GM21737 (cell line): ENCODE measurements at regions not wholly inside any gene's neighbourhood (a gene's known extent, or its start where the extent isn't known, plus 50 kb on each side); places are given as distances from the start of the nearest gene placed in this dataset.
"Not testable (repeated sequence)": the region's sequence is repeated elsewhere in the genome, so short reads cannot be mapped to it uniquely, and the experiment has no call there.

Experiments used
- ATAC-seq: cut with Tn5 transposase; IDR thresholded peaks from one replicate; pipeline ENCODE4 v1.9.1; 2021; ENCODE audit warnings: mild to moderate bottlenecking, moderate library complexity; ENCODE audit not compliant: unreplicated experiment

DNA sequence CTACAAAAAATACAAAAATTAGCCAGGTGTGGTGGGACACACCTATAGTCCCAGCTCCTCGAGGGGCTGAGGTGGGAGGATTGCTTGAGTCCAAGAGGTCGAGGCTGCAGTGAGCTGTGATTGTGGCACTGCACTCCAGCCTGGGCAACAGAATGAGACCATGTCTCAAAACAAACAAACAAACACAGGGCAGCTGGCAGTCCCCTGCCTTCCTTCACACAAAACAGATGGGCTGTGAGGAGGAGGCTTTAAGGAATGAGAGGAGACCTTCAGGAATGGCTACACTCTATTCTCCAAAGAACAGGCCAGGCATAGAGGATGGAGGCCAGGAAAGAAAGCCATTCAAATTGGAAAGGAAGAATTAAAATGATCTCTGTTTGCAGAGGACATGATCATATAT is 65.6 kb upstream of the MAML3 start:
- no peak for ATAC-seq

DNA sequence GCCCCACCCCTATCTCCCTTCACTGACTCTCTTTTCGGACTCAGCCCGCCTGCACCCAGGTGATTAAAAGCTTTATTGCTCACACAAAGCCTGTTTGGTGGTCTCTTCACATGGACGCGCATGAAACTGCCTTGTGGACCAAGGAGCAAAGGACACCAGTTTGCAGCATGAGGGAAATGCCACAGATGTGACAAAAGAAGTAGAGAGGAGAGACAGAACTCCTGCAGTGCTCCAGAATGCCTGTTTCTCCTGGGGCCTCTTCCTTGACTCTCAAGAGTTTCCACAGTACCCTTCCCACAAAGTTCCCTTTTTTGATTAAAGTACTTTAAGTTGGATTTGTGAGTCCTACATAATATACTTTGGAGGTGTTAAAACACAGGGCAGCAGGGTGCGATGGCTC is 65.1 kb upstream of the MAML3 start:
- not testable (repeated sequence) for ATAC-seq

DNA sequence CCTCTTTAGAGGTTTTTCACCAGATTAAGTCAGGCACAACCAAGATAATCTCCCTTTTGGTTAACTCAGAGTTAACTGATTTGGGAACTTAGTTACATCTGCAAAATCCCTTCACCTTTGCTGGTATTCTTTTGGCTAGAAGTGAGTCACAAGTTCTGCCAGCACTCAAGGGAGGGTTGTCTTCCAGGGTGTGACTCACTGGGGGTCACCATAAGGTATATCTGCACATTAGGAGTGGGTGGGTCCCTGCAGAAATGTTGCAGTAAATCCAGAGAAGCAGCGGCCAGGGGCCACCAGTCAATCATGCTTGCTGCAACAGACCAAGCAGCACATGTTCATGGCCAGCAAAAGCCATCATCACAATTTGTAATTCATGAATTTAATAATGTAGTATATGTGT is 59.8 kb upstream of the MAML3 start:
- no peak for ATAC-seq

DNA sequence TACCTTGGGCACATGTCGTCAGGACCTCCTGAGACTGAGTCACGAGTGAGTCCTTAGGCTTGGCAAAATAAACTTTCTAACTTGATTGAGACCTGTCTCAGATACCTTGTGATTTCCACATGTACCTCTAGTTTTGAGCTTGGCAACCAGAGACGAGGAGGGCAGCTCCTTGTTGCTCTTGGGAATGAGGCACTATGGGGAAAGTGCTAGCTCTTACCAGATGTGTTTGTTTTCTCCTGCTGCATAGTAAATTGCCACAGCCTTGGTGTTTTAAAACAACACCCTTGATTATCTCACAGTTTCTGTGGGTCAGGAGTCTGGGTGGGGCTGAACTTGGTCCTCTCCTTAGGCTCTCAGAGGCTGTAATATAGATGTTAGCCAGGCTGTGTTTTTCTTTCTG is 59.1 kb upstream of the MAML3 start:
- no peak for ATAC-seq

DNA sequence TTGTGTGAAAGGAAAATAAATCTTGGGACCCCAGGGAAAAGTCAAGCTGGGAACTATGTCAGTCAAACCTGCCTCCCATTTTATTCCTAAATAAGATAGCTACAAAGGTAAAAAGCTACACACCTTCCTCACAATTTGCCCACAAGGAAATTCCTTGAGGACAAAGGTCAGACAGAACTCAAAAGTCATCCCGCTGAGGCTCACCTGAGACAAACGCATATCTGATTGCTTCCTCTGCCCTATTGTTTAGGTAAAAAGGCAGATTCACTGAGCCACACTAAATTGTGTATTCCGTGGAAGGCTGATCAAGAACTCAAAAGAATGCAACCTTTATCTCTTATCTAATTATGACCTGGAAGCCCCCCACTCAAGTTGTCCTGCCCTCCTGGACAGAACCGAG is 58.7 kb upstream of the MAML3 start:
- ATAC-seq = no peak

DNA sequence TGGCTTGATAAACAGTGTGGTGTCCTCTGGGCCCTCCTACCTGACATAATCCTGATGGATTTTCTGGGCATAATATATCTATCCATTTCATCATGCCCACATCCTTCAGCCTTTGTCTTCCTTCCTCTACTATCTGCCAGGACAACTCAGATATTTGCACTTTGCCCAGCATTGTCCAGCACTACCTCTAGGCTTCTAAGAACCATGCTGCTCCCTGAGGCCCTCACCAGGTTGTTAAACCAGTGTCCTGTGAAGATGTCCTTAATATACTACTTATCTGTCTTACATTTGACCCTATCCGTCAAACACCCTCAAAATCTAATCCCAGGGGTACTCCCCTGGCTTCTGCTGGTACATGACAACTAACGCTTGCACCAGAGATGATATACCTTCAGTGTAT is 58.2 kb upstream of the MAML3 start:
- ATAC-seq = no peak

DNA sequence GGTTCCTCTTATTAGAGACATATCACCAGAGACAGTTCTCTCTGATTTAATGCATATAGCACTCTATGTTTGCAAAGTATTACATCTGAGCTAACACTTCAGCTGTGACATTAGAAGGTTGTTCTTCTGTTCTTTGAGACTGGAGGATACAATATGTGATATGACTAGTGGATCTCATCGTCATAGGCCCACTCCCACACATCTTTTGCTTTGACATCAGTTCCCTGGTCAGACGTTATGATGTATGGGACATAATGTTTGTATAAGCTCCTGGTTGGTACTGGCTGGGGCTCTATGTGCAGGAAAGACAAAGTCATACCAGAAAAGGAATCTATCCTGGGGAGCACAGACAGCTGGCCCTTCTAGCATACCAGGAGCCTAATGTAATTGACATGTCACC is 57.7 kb upstream of the MAML3 start:
- ATAC-seq = no peak

DNA sequence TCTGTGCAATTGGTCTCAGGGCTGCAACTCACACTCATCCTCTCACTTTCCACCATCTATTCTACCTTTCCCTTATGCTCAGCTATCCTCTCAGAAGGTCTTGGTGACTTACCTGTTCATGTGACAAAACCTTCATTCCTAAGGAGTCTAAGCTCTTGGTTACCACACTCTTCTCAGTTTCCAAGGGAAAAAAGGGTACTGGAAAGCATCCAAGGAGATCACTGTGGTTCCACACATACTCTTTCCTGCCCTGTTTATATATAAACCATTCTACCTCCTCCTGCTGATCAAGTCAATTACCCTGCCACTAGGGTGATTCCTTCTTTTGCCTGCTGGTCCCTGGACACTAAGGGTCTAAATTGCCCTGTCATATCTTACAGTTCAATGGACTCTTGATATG is 57.2 kb upstream of the MAML3 start:
- no peak for ATAC-seq

DNA sequence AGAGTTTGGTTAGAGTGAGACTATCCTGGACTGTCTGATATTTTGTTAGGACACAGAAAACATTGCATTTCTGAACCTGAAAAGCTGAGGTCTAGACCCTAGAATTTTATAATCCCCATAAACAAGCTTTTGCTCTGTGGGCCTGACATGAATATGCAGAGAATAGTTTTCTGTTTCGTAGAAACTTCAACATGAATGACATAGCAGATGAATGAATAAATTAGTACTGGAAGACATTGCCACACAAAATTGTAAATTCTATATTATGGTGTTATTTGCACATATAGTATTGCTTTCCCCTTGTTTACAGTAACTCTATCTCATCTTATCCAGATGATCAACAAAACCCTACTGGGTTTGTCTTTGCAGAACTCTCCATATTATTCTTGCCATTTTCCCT is 54.9 kb upstream of the MAML3 start:
- no peak for ATAC-seq
